ENCODE measurements at regions not wholly inside any gene's neighbourhood (a gene's known extent, or its start where the extent isn't known, plus 50 kb on each side); places are given as distances from the start of the nearest gene placed in this dataset.

DNA sequence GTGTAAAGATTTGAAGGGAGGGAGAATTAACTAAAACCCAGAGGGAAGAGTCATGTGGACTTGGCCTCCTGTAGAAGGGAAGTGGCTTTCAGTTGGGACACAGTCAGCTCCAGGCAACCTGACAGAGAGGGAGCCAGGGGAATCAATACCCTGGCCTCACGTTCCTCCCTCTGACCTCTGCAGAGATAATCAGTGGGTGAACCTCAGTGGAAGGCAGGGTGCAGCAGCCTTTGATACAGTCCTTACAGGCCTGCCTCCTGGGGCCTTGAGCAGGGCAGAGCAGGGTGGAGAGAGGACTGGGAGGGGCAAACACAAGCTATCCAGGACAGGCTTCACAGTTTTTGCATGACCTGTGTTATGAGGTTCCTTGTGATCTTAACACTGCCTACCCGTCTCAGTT is 61.9 kb upstream of the GPBP1 start:
- Histone ChIP-seq H2BK5ac (ENCODE audit: low read depth, low read length) (no peak overlapping the region), H3K56ac (replicated peaks; ENCODE audit: insufficient read length, low read depth, low read length) (no peak overlapping the region), H2AFZ (ENCODE audit: low read length) (peak overlapping the region; percentile 56; the same call in 1 of the 2 replicates), H3K27ac (ENCODE audit: low read depth, low read length) (no peak overlapping the region), H3K18ac (ENCODE audit: extremely low read depth, low read length) (no peak overlapping the region), H3K4me3 (ENCODE audit: extremely low read depth in 1 of 4, insufficient read depth in 2 of 4, low read depth in 3 of 4, low read length in 4 of 4) (no peak overlapping the region), H3K79me1 (ENCODE audit: low read depth, low read length) (no peaks in the 10 kb centered on the region), H4K91ac (replicated peaks; ENCODE audit: insufficient read length, low read length) (no peak overlapping the region), H4K8ac (ENCODE audit: extremely low read depth, insufficient read depth, low read length) (no peak overlapping the region), H2BK20ac (ENCODE audit: low read length) (no peak overlapping the region), H2BK12ac (ENCODE audit: low read depth, low read length) (no peak overlapping the region), H2AK5ac (ENCODE audit: low read depth, low read length) (no peak overlapping the region), H3K23me2 (ENCODE audit: low read depth, low read length) (no peaks in the 10 kb centered on the region), H4K20me1 (replicated peaks in 1 of 2; ENCODE audit: control insufficient read depth in 1 of 2, insufficient read depth in 2 of 2, low read length in 2 of 2) (no peaks in the 10 kb centered on the region), H2BK15ac (ENCODE audit: low read length) (no peak overlapping the region), H3K27me3 (replicated peaks in 1 of 4; ENCODE audit: control insufficient read depth in 3 of 4, extremely low read depth in 1 of 4, insufficient read depth in 3 of 4, low read length in 3 of 4) (no peaks in the 10 kb centered on the region), H2BK120ac (replicated peaks; ENCODE audit: low read depth, low read length) (no peak overlapping the region), H3K4me1 (replicated peaks in 1 of 4; ENCODE audit: control insufficient read depth in 3 of 4, insufficient read depth in 4 of 4, low read length in 3 of 4) (no peaks in the 10 kb centered on the region), H3K9ac (replicated peaks in 1 of 4; ENCODE audit: extremely low read depth in 1 of 4, low read depth in 3 of 4, low read length in 3 of 4) (no peak overlapping the region), H3K4me2 (ENCODE audit: insufficient read depth in 1 of 2, low read depth in 2 of 2, low read length in 2 of 2) (no peak overlapping the region), H3K23ac (ENCODE audit: insufficient read length) (no peak overlapping the region), H4K5ac (ENCODE audit: insufficient read length, low read depth, low read length) (no peak overlapping the region), H3K79me2 (ENCODE audit: control insufficient read depth in 1 of 2, insufficient read depth in 2 of 2, low read length in 2 of 2) (no peaks in the 10 kb centered on the region), H3K36me3 (ENCODE audit: control insufficient read depth in 2 of 4, insufficient read depth in 4 of 4, low read length in 3 of 4) (no peaks in the 10 kb centered on the region), H3K14ac (ENCODE audit: insufficient read length) (no peak overlapping the region), H3K4ac (replicated peaks; ENCODE audit: insufficient read length, low read depth, low read length) (no peak overlapping the region), H3K9me3 (ENCODE audit: insufficient read depth in 2 of 2, low read depth in 1 of 2, low read length in 1 of 2) (no peaks in the 10 kb centered on the region)
- DNase-seq (ENCODE audit: low read depth in 1 of 2, low spot score in 2 of 2) (no peak), FAIRE-seq (no peak)
- CTCF ChIA-PET (ENCODE audit: partially characterized antibody): no interaction called here
- POLR2A ChIA-PET (ENCODE audit: partially characterized antibody): no interaction called here
- 90% methylated on average over 2 of the region's 2 CpGs; no CpG with 5 or more reads in 1 of the 2 experiments for WGBS, 2 experiments (ENCODE audit: extremely low coverage in 1 of 2, insufficient coverage in 1 of 2, insufficient read length in 1 of 2, insufficient replicate concordance in 2 of 2, low coverage in 1 of 2, low lambda C conversion rate in 2 of 2, missing lambda C conversion rate in 1 of 2)
- TF ChIP-seq JUN (IDR thresholded peaks at IDR 0.05; ENCODE audit: low read depth, low read length): no peak
- no peak for TF ChIP-seq TAF7 (optimal IDR thresholded peaks at IDR 0.05; ENCODE audit: borderline replicate concordance, low read depth, low read length)
- TF ChIP-seq CTBP2 (IDR thresholded peaks at IDR 0.05; ENCODE audit: borderline replicate concordance, insufficient read depth, insufficient read length, low read length): no peak
- TF ChIP-seq POU5F1 (IDR thresholded peaks at IDR 0.05; ENCODE audit: low read depth, low read length): no peak
- TF ChIP-seq CBX5 (IDR thresholded peaks at IDR 0.05; ENCODE audit: low read depth, low read length): no peak
- TF ChIP-seq SP2 (IDR thresholded peaks at IDR 0.05; ENCODE audit: low read length): no peak
